H1 (cell line): ENCODE measurements at regions not wholly inside any gene's neighbourhood (a gene's known extent, or its start where the extent isn't known, plus 50 kb on each side); places are given as distances from the start of the nearest gene placed in this dataset.

Experiments
- CTCF ChIA-PET: fragments of 300-600 bp; sonication (Branson Sonifier 250); formaldehyde crosslinking; loops from one replicate; lab custom pipeline; 2021; ENCODE audit not compliant: partially characterized antibody; lab: Charles Lee
- POLR2A ChIA-PET: fragments of 300-600 bp; sonication (Branson Sonifier 250); formaldehyde crosslinking; loops from one replicate; lab custom pipeline; 2021; ENCODE audit warnings: inconsistent platforms; ENCODE audit not compliant: partially characterized antibody; lab: Charles Lee
- DNase-seq, 2 experiments: peaks; one replicate each; pipeline versions ENCODE4 v3.0.0 to v3.0.0-alpha.2; 2010 to 2022; ENCODE audit warnings: low spot score in 2 of 2, low read depth in 1 of 2, mixed read lengths in 1 of 2
- FAIRE-seq: peaks from 2 replicates; lab custom pipeline; 2011; peaks lifted over from hg19 to GRCh38; lab: Jason Lieb, UNC
- H2AFZ ChIP-seq: 2 replicates; pipeline ENCODE4 v1.8.1; 2012; ENCODE audit warnings: low read length, inconsistent platforms
- H2AK5ac ChIP-seq: 2 replicates; pipeline ENCODE4 v1.6.1; 2013; ENCODE audit warnings: low read depth, low read length
- H2BK120ac ChIP-seq: replicated peaks from 2 replicates; pipeline ENCODE3; 2013; ENCODE audit warnings: low read depth, low read length, inconsistent platforms
- H2BK12ac ChIP-seq: 2 replicates; pipeline ENCODE4 v1.6.1; 2013; ENCODE audit warnings: low read depth, low read length
- H2BK15ac ChIP-seq: 2 replicates; pipeline ENCODE4 v1.6.1; 2013; ENCODE audit warnings: low read length
- H2BK20ac ChIP-seq: 2 replicates; pipeline ENCODE4 v1.6.1; 2013; ENCODE audit warnings: low read length
- H2BK5ac ChIP-seq: 2 replicates; pipeline ENCODE4 v1.6.1; 2013; ENCODE audit warnings: low read depth, low read length
- H3K14ac ChIP-seq: 2 replicates; pipeline ENCODE4 v1.6.1; 2013; ENCODE audit warnings: inconsistent platforms; ENCODE audit not compliant: insufficient read length
- H3K18ac ChIP-seq: 2 replicates; pipeline ENCODE4 v1.6.1; 2013; ENCODE audit warnings: low read length; ENCODE audit errors: extremely low read depth
- H3K23ac ChIP-seq: 2 replicates; pipeline ENCODE4 v1.6.1; 2013; ENCODE audit warnings: inconsistent platforms; ENCODE audit not compliant: insufficient read length
- H3K23me2 ChIP-seq: 2 replicates; pipeline ENCODE4 v1.6.1; 2013; ENCODE audit warnings: low read depth, low read length
- H3K27ac ChIP-seq: 2 replicates; pipeline ENCODE4 v1.6.1; 2011; ENCODE audit warnings: low read depth, low read length, inconsistent platforms
- H3K27me3 ChIP-seq, 4 experiments: replicated peaks in 1 of 4; 1 replicate in 1 of 4; 2 replicates in 3 of 4; pipeline versions ENCODE4 v1.6.1 to v1.8.1; 2011 to 2013; ENCODE audit warnings: low read length in 3 of 4, mild to moderate bottlenecking in 3 of 4, inconsistent platforms in 2 of 4, mixed read lengths in 2 of 4, moderate library complexity in 1 of 4; ENCODE audit not compliant: control insufficient read depth in 3 of 4, insufficient read depth in 3 of 4; ENCODE audit errors: extremely low read depth in 1 of 4
- H3K36me3 ChIP-seq, 4 experiments: 2 replicates each; pipeline versions ENCODE4 v1.6.1 to v1.8.1; 2011 to 2013; ENCODE audit warnings: mild to moderate bottlenecking in 4 of 4, low read length in 3 of 4, moderate library complexity in 2 of 4, control low read depth in 1 of 4, inconsistent platforms in 1 of 4; ENCODE audit not compliant: insufficient read depth in 4 of 4, control insufficient read depth in 2 of 4
- H3K4ac ChIP-seq: replicated peaks from 2 replicates; pipeline ENCODE3; 2013; ENCODE audit warnings: low read length, low read depth, mixed read lengths, inconsistent platforms; ENCODE audit not compliant: insufficient read length
- H3K4me1 ChIP-seq, 4 experiments: replicated peaks in 1 of 4; 1 replicate in 1 of 4; 2 replicates in 3 of 4; pipeline versions ENCODE4 v1.6.1 to v1.8.1; 2011 to 2013; ENCODE audit warnings: low read length in 3 of 4, inconsistent platforms in 2 of 4, mixed read lengths in 1 of 4; ENCODE audit not compliant: insufficient read depth in 4 of 4, control insufficient read depth in 3 of 4
- H3K4me2 ChIP-seq, 2 experiments: 2 replicates each; pipeline versions ENCODE4 v1.6.1 to v1.8.1; 2011 to 2013; ENCODE audit warnings: low read depth in 2 of 2, low read length in 2 of 2, control low read depth in 1 of 2, inconsistent platforms in 1 of 2, mild to moderate bottlenecking in 1 of 2; ENCODE audit not compliant: insufficient read depth in 1 of 2
- H3K4me3 ChIP-seq, 4 experiments: fragments of 200-600, 300-600 bp in 1 of 4; sonication (generic), shearing (Covaris generic), sonication (Bioruptor Twin) in 1 of 4; 2 replicates each; pipeline versions ENCODE4 v1.5.1 to v1.8.1; 2011 to 2016; ENCODE audit warnings: low read length in 4 of 4, low read depth in 3 of 4, control low read depth in 2 of 4, inconsistent platforms in 2 of 4, mild to moderate bottlenecking in 2 of 4, mixed read lengths in 1 of 4, moderate library complexity in 1 of 4; ENCODE audit not compliant: insufficient read depth in 2 of 4; ENCODE audit errors: extremely low read depth in 1 of 4
- H3K56ac ChIP-seq: replicated peaks from 2 replicates; pipeline ENCODE3; 2013; ENCODE audit warnings: low read depth, mild to moderate bottlenecking, mixed read lengths, low read length, inconsistent platforms; ENCODE audit not compliant: insufficient read length
- H3K79me1 ChIP-seq: 2 replicates; pipeline ENCODE4 v1.6.1; 2013; ENCODE audit warnings: low read depth, low read length, control low read depth
- H3K79me2 ChIP-seq, 2 experiments: 2 replicates each; pipeline versions ENCODE4 v1.6.1 to v1.8.1; 2012 to 2013; ENCODE audit warnings: low read length in 2 of 2, mild to moderate bottlenecking in 2 of 2, inconsistent platforms in 1 of 2; ENCODE audit not compliant: insufficient read depth in 2 of 2, control insufficient read depth in 1 of 2
- H3K9ac ChIP-seq, 4 experiments: replicated peaks in 1 of 4; 1 replicate in 1 of 4; 2 replicates in 3 of 4; pipeline versions ENCODE4 v1.6.1 to v1.8.1; 2011 to 2013; ENCODE audit warnings: low read depth in 3 of 4, low read length in 3 of 4, control low read depth in 2 of 4, mild to moderate bottlenecking in 2 of 4, moderate library complexity in 2 of 4, inconsistent platforms in 1 of 4; ENCODE audit errors: extremely low read depth in 1 of 4
- H3K9me3 ChIP-seq, 2 experiments: 2 replicates each; pipeline versions ENCODE4 v1.6.1 to v1.8.1; 2012 to 2013; ENCODE audit warnings: mild to moderate bottlenecking in 2 of 2, moderate library complexity in 2 of 2, control low read depth in 1 of 2, inconsistent platforms in 1 of 2, low read depth in 1 of 2, low read length in 1 of 2, mixed read lengths in 1 of 2; ENCODE audit not compliant: insufficient read depth in 2 of 2
- H4K20me1 ChIP-seq, 2 experiments: replicated peaks in 1 of 2; 2 replicates each; pipeline versions ENCODE3 to v1.8.1; 2011 to 2013; ENCODE audit warnings: inconsistent platforms in 2 of 2, low read length in 2 of 2, mild to moderate bottlenecking in 1 of 2; ENCODE audit not compliant: insufficient read depth in 2 of 2, control insufficient read depth in 1 of 2
- H4K5ac ChIP-seq: 2 replicates; pipeline ENCODE4 v1.6.1; 2013; ENCODE audit warnings: low read length, low read depth, mixed read lengths, inconsistent platforms; ENCODE audit not compliant: insufficient read length
- H4K8ac ChIP-seq: 2 replicates; pipeline ENCODE4 v1.8.0; 2013; ENCODE audit warnings: mild to moderate bottlenecking, moderate library complexity, low read length, inconsistent platforms; ENCODE audit not compliant: insufficient read depth; ENCODE audit errors: extremely low read depth
- H4K91ac ChIP-seq: replicated peaks from 2 replicates; pipeline ENCODE3; 2013; ENCODE audit warnings: low read length, mixed read lengths, inconsistent platforms; ENCODE audit not compliant: insufficient read length
- JUND ChIP-seq: IDR thresholded peaks from 2 replicates; pipeline ENCODE4 v1.6.1; 2011; ENCODE audit warnings: mild to moderate bottlenecking, improper control_type of control experiment, low read length
- MAFK ChIP-seq: IDR thresholded peaks from 2 replicates; pipeline ENCODE4 v1.6.1; 2012; ENCODE audit warnings: low read depth, mild to moderate bottlenecking, improper control_type of control experiment, low read length
- WGBS, 2 experiments: shearing (Covaris generic) in 1 of 2; methylation state at CpG; one replicate each; pipeline versions ENCODE4 v1.1.6 to v1.1.7; 2013 to 2015; ENCODE audit warnings: low lambda C conversion rate in 2 of 2, mixed read lengths in 2 of 2, inconsistent platforms in 1 of 2, low coverage in 1 of 2, missing lambda C conversion rate in 1 of 2; ENCODE audit not compliant: insufficient replicate concordance in 2 of 2, insufficient coverage in 1 of 2, insufficient read length in 1 of 2; ENCODE audit errors: extremely low coverage in 1 of 2, missing lambda C conversion rate in 1 of 2; 5-methylcytosine and 5-hydroxymethylcytosine counted together

GRCh38 chr15:55108448-55108847 lies 88.3 kb downstream of the RSL24D1 start:
- H3K4me2 ChIP-seq, result no peak overlapping the region
- H2BK15ac ChIP-seq, result no peak overlapping the region
- no peaks in the 10 kb centered on the region for H4K20me1 ChIP-seq
- H3K9me3 ChIP-seq, result peaks cover 6 to 28% of the 10 kb centered on the region in 2 experiments; a peak in 2 of 4 replicates
- no peak overlapping the region for H3K23ac ChIP-seq
- 88% methylated on average over 5 of the region's 5 CpGs; no CpG with 5 or more reads in 1 of the 2 experiments for WGBS, 2 experiments
- H3K79me1 ChIP-seq, result no peaks in the 10 kb centered on the region
- no peak overlapping the region for H2BK12ac ChIP-seq
- H3K27me3 ChIP-seq, result no peaks in the 10 kb centered on the region
- H2BK20ac ChIP-seq, result no peak overlapping the region
- no peak for TF ChIP-seq MAFK
- TF ChIP-seq JUND, result no peak
- H3K9ac ChIP-seq, result no peak overlapping the region
- H2BK5ac ChIP-seq, result no peak overlapping the region
- H4K91ac ChIP-seq, result no peak overlapping the region
- no peak overlapping the region for H3K14ac ChIP-seq
- no peaks in the 10 kb centered on the region for H3K36me3 ChIP-seq
- no peak overlapping the region for H3K4ac ChIP-seq
- no peak overlapping the region for H3K18ac ChIP-seq
- H3K23me2 ChIP-seq, result no peaks in the 10 kb centered on the region
- DNase-seq (no peak), FAIRE-seq (no peak)
- H2AFZ ChIP-seq, result no peak overlapping the region
- ChIA-PET POLR2A (interaction anchor here (0.7 kb wide), 1 partner anchor 165 kb away, joined by 3 read pairs; no protein-coding TSS in a partner anchor), CTCF (interaction anchor here (0.6 to 3.2 kb wide), 23 partner anchors 10 to 1296 kb away, joined by 3 to 12 read pairs (median 4); no protein-coding TSS in a partner anchor)
- no peak overlapping the region for H4K5ac ChIP-seq
- no peak overlapping the region for H3K4me3 ChIP-seq
- no peaks in the 10 kb centered on the region for H3K4me1 ChIP-seq
- H2BK120ac ChIP-seq, result no peak overlapping the region
- H3K27ac ChIP-seq, result no peak overlapping the region
- H2AK5ac ChIP-seq, result no peak overlapping the region
- H4K8ac ChIP-seq, result no peak overlapping the region
- no peaks in the 10 kb centered on the region for H3K79me2 ChIP-seq
- no peak overlapping the region for H3K56ac ChIP-seq
